ENCODE measurements at regions not wholly inside any gene's neighbourhood (a gene's known extent, or its start where the extent isn't known, plus 50 kb on each side); places are given as distances from the start of the nearest gene placed in this dataset.
"Not testable (repeated sequence)": the region's sequence is repeated elsewhere in the genome, so short reads cannot be mapped to it uniquely, and the experiment has no call there.

DNA sequence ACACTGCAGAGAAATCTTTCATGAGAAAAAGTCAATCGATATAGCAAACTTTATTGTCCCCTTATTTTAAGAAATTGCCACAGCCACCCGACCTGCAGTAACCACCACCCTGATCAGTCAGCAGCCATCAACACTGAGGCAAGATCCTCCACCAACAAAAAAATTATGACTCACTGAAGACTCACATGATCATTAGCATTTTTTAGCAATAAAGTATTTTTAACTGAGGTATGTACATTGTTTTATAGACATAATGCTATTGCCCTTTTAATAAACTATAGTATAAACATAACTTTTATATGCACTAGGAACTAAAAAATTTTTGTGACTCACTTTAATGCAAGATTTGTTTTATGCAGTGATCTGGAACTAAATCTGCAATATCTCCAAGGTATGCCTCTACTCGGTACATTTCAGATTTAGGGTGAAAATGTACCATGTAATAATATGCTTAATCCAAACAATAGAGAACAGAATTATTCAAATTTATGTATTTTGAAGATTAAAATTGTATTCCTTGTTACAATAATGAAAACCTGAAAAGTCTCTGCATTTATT, 79.2 kb upstream of the CEP126 start:
- Histone ChIP-seq H3K4me2 (ENCODE audit: low read depth, low read length, poor library complexity, severe bottlenecking) (no peak overlapping the region), H3K9me2 (replicated peaks; ENCODE audit: insufficient read depth, low read length) (peaks cover 4% of the 10 kb centered on the region; the same call in 1 of the 2 replicates), H3K79me2 (ENCODE audit: low read length) (no peaks in the 10 kb centered on the region), H3K27ac (ENCODE audit: low read length) (no peak overlapping the region), H3K4me3 (ENCODE audit: low read length) (no peak overlapping the region), H4K20me1 (ENCODE audit: insufficient read depth, low read depth, low read length) (no peaks in the 10 kb centered on the region), H3K9me3 (ENCODE audit: low read length) (no peaks in the 10 kb centered on the region), H2AFZ (ENCODE audit: low read length) (no peak overlapping the region), H3K36me3 (ENCODE audit: insufficient read depth, low read length) (no peaks in the 10 kb centered on the region), H3K4me1 (ENCODE audit: low read length) (no peaks in the 10 kb centered on the region), H3K9ac (ENCODE audit: low read length) (no peak overlapping the region), H3K27me3 (ENCODE audit: low read length) (0 out of 2 replicates have a peak, but pooled peaks cover 2% of the 10 kb centered on the region)
- DNase-seq = no peak

GRCh38 chr11:101830475-101830874, 84.3 kb upstream of the CEP126 start:
- H3K79me2 ChIP-seq (ENCODE audit: low read length); H3K4me1 ChIP-seq (ENCODE audit: low read length); H3K9me3 ChIP-seq (ENCODE audit: low read length); H3K9me2 ChIP-seq (replicated peaks; ENCODE audit: insufficient read depth, low read length); H3K9ac ChIP-seq (ENCODE audit: low read length); H4K20me1 ChIP-seq (ENCODE audit: insufficient read depth, low read depth, low read length); H2AFZ ChIP-seq (ENCODE audit: low read length); H3K36me3 ChIP-seq (ENCODE audit: insufficient read depth, low read length); H3K4me2 ChIP-seq (ENCODE audit: low read depth, low read length, poor library complexity, severe bottlenecking); H3K27ac ChIP-seq (ENCODE audit: low read length); H3K4me3 ChIP-seq (ENCODE audit: low read length); DNase-seq; H3K27me3 ChIP-seq (ENCODE audit: low read length): not testable (repeated sequence)

- Histone ChIP-seq H3K79me2 (ENCODE audit: low read length) (no peaks in the 10 kb centered on the region), H2AFZ (ENCODE audit: low read length) (no peak overlapping the region), H4K20me1 (ENCODE audit: insufficient read depth, low read depth, low read length) (no peaks in the 10 kb centered on the region), H3K4me2 (ENCODE audit: low read depth, low read length, poor library complexity, severe bottlenecking) (no peak overlapping the region), H3K36me3 (ENCODE audit: insufficient read depth, low read length) (no peaks in the 10 kb centered on the region), H3K4me3 (ENCODE audit: low read length) (no peak overlapping the region), H3K9ac (ENCODE audit: low read length) (no peak overlapping the region), H3K27ac (ENCODE audit: low read length) (no peak overlapping the region), H3K9me3 (ENCODE audit: low read length) (no peaks in the 10 kb centered on the region), H3K27me3 (ENCODE audit: low read length) (no peaks in the 10 kb centered on the region), H3K9me2 (replicated peaks; ENCODE audit: insufficient read depth, low read length) (no peaks in the 10 kb centered on the region), H3K4me1 (ENCODE audit: low read length) (no peaks in the 10 kb centered on the region)
- DNase-seq = no peak
These were observed 89.3 kb upstream of the CEP126 start for GRCh38 chr11:101825531-101825930.

DNA sequence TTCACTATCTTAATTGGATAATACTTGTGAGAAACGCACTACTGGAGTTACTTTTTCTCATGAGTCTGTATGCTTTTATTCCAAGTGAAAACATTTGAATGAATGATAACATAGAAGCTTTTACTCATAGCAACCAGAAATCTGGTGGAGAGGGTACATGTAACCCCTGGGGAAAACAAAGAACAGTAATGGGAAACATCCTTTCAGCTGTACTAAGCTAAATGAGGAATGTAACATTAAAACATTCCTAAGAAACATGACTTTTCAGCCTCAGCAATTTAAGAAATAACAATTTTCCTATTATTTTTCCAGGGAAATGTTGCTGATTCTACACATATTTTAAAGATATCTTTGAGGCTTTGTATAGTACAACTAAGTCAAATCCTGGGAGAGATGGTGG, 97.2 kb upstream of the CEP126 start:
- Histone ChIP-seq H3K36me3 (ENCODE audit: insufficient read depth, low read length) (no peaks in the 10 kb centered on the region), H3K9ac (ENCODE audit: low read length) (no peak overlapping the region)

GRCh38 chr11:101816613-101817012, 98.2 kb upstream of the CEP126 start:
- Histone ChIP-seq H3K27me3 (ENCODE audit: low read length) (0 out of 2 replicates have a peak, but pooled peaks cover 2% of the 10 kb centered on the region), H3K36me3 (ENCODE audit: insufficient read depth, low read length) (no peaks in the 10 kb centered on the region), H3K9me2 (replicated peaks; ENCODE audit: insufficient read depth, low read length) (no peaks in the 10 kb centered on the region), H3K9ac (ENCODE audit: low read length) (no peak overlapping the region), H2AFZ (ENCODE audit: low read length) (no peak overlapping the region), H3K27ac (ENCODE audit: low read length) (no peak overlapping the region), H3K4me3 (ENCODE audit: low read length) (no peak overlapping the region), H3K9me3 (ENCODE audit: low read length) (peaks cover 3% of the 10 kb centered on the region; the same call in 1 of the 2 replicates), H3K79me2 (ENCODE audit: low read length) (no peaks in the 10 kb centered on the region), H3K4me1 (ENCODE audit: low read length) (no peaks in the 10 kb centered on the region), H4K20me1 (ENCODE audit: insufficient read depth, low read depth, low read length) (no peaks in the 10 kb centered on the region), H3K4me2 (ENCODE audit: low read depth, low read length, poor library complexity, severe bottlenecking) (no peak overlapping the region)
- no peak for DNase-seq

More for the DNA sequence above, 97.2 kb upstream of the CEP126 start:
- H3K27ac ChIP-seq (ENCODE audit: low read length) = no peak overlapping the region
- no peak overlapping the region for H3K4me3 ChIP-seq (ENCODE audit: low read length)
- no peaks in the 10 kb centered on the region for H3K79me2 ChIP-seq (ENCODE audit: low read length)
- no peaks in the 10 kb centered on the region for H3K4me1 ChIP-seq (ENCODE audit: low read length)
- 0 out of 2 replicates have a peak, but pooled peaks cover 2% of the 10 kb centered on the region for H3K27me3 ChIP-seq (ENCODE audit: low read length)
- no peaks in the 10 kb centered on the region for H3K9me2 ChIP-seq (replicated peaks; ENCODE audit: insufficient read depth, low read length)
- no peak overlapping the region for H3K4me2 ChIP-seq (ENCODE audit: low read depth, low read length, poor library complexity, severe bottlenecking)
- H2AFZ ChIP-seq (ENCODE audit: low read length) = no peak overlapping the region
- H4K20me1 ChIP-seq (ENCODE audit: insufficient read depth, low read depth, low read length) = no peaks in the 10 kb centered on the region
- DNase-seq = no peak
- no peaks in the 10 kb centered on the region for H3K9me3 ChIP-seq (ENCODE audit: low read length)

DNA sequence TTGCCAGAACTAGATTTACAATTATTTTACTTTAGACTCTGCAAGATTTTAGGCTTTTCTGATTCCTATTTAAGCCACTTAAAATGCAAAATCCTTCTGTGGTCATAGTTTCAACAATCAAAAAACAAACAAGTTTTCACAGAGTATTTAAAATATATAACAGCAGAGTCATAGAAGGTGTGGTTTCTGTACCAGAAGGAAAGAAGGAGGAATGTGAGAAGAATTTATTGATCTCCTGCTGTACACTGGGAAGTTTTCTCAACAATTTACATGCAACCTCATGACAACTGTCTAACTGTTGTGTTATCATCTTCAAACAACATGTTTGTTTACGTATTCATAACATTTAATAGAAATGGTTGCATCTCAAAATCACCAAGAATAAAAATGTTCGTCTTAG, 102.3 kb upstream of the CEP126 start:
- Histone ChIP-seq H3K36me3 (ENCODE audit: insufficient read depth, low read length) (no peaks in the 10 kb centered on the region), H4K20me1 (ENCODE audit: insufficient read depth, low read depth, low read length) (no peaks in the 10 kb centered on the region), H3K4me1 (ENCODE audit: low read length) (no peaks in the 10 kb centered on the region), H3K9me2 (replicated peaks; ENCODE audit: insufficient read depth, low read length) (no peaks in the 10 kb centered on the region), H3K4me3 (ENCODE audit: low read length) (no peak overlapping the region), H2AFZ (ENCODE audit: low read length) (no peak overlapping the region), H3K27me3 (ENCODE audit: low read length) (0 out of 2 replicates have a peak, but pooled peaks cover under 1% of the 10 kb centered on the region), H3K9ac (ENCODE audit: low read length) (no peak overlapping the region), H3K4me2 (ENCODE audit: low read depth, low read length, poor library complexity, severe bottlenecking) (no peak overlapping the region), H3K79me2 (ENCODE audit: low read length) (no peaks in the 10 kb centered on the region), H3K9me3 (ENCODE audit: low read length) (peaks cover 3% of the 10 kb centered on the region; the same call in 1 of the 2 replicates), H3K27ac (ENCODE audit: low read length) (no peak overlapping the region)
- no peak for DNase-seq

DNA sequence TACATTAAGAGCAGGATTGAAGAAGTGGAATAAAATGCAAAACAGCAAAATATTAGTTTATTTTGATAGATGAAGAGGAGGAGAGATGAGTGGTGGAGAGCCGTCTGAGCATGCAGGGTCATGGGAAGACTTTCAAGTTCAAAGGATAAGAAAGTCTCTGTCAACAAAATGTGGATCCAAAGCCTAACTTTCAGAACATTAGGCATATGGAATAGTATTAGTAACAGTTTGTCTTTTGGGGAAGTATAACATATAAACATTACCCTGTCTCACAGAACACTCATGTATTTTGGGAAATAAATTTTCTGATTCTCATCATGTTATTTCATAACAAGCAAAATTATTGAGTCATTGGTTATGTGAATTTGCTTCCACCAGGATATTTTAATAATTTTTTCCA, 104.3 kb upstream of the CEP126 start:
- H3K4me3 ChIP-seq (ENCODE audit: low read length) = no peak overlapping the region
- no peak for DNase-seq
- H3K4me1 ChIP-seq (ENCODE audit: low read length) = no peaks in the 10 kb centered on the region
- no peaks in the 10 kb centered on the region for H3K79me2 ChIP-seq (ENCODE audit: low read length)
- no peak overlapping the region for H3K9ac ChIP-seq (ENCODE audit: low read length)
- H3K27me3 ChIP-seq (ENCODE audit: low read length) = no peaks in the 10 kb centered on the region
- no peak overlapping the region for H2AFZ ChIP-seq (ENCODE audit: low read length)
- H3K36me3 ChIP-seq (ENCODE audit: insufficient read depth, low read length) = no peaks in the 10 kb centered on the region
- H3K27ac ChIP-seq (ENCODE audit: low read length) = no peak overlapping the region
- H3K9me3 ChIP-seq (ENCODE audit: low read length) = peaks cover 3% of the 10 kb centered on the region; the same call in 1 of the 2 replicates
- no peaks in the 10 kb centered on the region for H3K9me2 ChIP-seq (replicated peaks; ENCODE audit: insufficient read depth, low read length)
- no peak overlapping the region for H3K4me2 ChIP-seq (ENCODE audit: low read depth, low read length, poor library complexity, severe bottlenecking)
- no peaks in the 10 kb centered on the region for H4K20me1 ChIP-seq (ENCODE audit: insufficient read depth, low read depth, low read length)

DNA sequence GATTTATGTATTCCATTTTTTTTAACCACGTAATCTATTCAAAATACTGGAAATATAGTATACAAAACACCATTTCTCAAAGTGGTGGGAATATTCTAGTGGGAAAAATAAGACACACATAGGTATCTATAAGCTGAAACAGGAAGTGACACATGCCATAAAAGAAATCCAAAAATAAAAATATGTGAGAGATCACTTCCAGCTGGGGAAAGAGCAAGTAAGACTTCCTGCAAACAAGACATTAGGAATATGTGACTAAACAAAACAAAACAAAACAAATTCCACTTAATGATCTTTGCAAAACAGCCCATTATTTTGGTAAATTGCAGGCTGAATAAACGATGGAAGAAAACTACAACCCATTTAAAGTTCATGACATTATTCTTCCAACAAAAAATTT, 107.3 kb upstream of the CEP126 start:
- Histone ChIP-seq H3K9ac (ENCODE audit: low read length) (no peak overlapping the region), H4K20me1 (ENCODE audit: insufficient read depth, low read depth, low read length) (no peaks in the 10 kb centered on the region), H3K9me2 (replicated peaks; ENCODE audit: insufficient read depth, low read length) (no peaks in the 10 kb centered on the region), H3K79me2 (ENCODE audit: low read length) (no peaks in the 10 kb centered on the region), H3K27ac (ENCODE audit: low read length) (no peak overlapping the region), H3K4me2 (ENCODE audit: low read depth, low read length, poor library complexity, severe bottlenecking) (no peak overlapping the region), H3K9me3 (ENCODE audit: low read length) (peaks cover 3% of the 10 kb centered on the region; the same call in 1 of the 2 replicates), H3K27me3 (ENCODE audit: low read length) (no peaks in the 10 kb centered on the region), H2AFZ (ENCODE audit: low read length) (no peak overlapping the region), H3K4me1 (ENCODE audit: low read length) (no peaks in the 10 kb centered on the region), H3K4me3 (ENCODE audit: low read length) (no peak overlapping the region), H3K36me3 (ENCODE audit: insufficient read depth, low read length) (no peaks in the 10 kb centered on the region)
- no peak for DNase-seq
